ENCODE measurements at regions not wholly inside any gene's neighbourhood (a gene's known extent, or its start where the extent isn't known, plus 50 kb on each side); places are given as distances from the start of the nearest gene placed in this dataset.

DNA sequence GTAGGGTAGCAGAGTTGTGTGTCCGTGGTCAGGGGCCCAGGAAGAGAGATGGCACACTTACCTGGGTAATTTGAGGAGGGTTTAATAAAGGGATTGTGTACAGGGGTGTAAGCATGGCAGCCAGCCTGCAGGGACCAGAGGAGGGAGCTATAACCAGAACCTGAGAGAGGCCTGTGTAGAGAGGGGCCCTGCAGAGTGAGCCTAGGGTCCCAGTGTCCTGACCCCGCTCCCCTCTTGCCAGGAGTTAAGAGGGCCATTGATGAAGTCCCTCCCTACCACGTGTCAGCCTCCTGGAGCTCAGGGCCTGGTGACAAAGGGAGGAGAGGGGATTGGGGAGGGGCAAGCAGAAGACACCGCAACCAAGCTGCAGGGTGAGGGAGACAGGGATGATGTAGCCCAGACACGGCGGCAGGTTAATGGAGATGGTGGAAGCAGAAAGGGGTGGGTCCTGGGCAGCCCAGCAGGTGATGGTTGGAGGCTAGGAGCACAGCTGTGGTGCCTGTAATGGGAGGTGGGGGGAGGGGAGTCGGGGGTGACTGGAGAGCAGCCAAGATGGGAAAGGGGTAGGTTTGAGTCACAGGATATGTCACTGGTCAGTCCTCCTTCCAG is 165.4 kb upstream of the TOPAZ1 start:
- H3K27me3 ChIP-seq (ENCODE audit: insufficient read depth, low read length) = no peaks in the 10 kb centered on the region
- H3K4me3 ChIP-seq (ENCODE audit: low read length) = no peak overlapping the region
- no peaks in the 10 kb centered on the region for H3K4me1 ChIP-seq (ENCODE audit: insufficient read depth, low read length)
- no peaks in the 10 kb centered on the region for H3K9me3 ChIP-seq (ENCODE audit: low read depth, low read length)

DNA sequence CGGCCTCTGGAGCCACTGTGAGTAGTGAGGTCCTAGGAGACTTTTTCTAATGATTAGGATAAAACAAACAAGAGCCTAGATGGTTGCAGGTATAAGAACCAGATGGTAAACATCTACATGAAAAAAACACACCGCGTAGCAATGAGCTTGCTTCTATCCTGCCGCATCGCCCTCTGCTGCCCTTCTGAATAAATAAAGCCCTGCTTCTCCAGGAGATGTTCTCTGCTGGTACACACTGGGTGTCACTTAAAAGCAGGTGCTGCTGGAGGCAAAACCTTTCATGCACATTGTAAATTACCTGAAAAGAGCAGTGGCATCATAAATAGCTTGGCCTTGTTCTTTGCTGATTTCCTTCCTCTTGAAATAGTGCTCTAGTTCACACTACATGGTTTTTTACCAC is 164.4 kb upstream of the TOPAZ1 start:
- Histone ChIP-seq H3K4me1 (ENCODE audit: insufficient read depth, low read length) (no peaks in the 10 kb centered on the region), H3K27me3 (ENCODE audit: insufficient read depth, low read length) (no peaks in the 10 kb centered on the region), H3K9me3 (ENCODE audit: low read depth, low read length) (no peaks in the 10 kb centered on the region), H3K4me3 (ENCODE audit: low read length) (no peak overlapping the region)

DNA sequence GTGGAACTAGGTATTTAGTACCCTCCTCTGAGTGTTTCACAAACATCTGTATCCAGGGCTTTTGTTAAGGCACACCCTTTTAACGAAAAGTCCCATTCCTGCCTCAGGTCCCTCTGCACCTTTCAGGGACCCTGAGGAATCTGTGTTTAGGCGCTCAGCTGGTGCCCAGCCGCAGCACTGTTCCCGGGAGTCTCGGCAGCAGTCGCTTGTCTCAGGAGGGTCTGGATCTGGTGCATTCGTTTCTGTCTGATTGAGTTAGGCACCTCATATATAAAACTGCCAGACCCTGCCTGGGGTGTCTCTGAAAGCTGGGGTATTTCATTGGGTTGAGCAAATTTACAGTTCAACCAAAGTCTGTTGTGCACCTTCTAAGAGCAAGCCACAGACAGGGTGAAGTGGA is 162.8 kb upstream of the TOPAZ1 start:
- H3K4me1 ChIP-seq (ENCODE audit: insufficient read depth, low read length) = no peaks in the 10 kb centered on the region
- H3K9me3 ChIP-seq (ENCODE audit: low read depth, low read length) = no peaks in the 10 kb centered on the region
- no peak overlapping the region for H3K4me3 ChIP-seq (ENCODE audit: low read length)
- no peaks in the 10 kb centered on the region for H3K27me3 ChIP-seq (ENCODE audit: insufficient read depth, low read length)

DNA sequence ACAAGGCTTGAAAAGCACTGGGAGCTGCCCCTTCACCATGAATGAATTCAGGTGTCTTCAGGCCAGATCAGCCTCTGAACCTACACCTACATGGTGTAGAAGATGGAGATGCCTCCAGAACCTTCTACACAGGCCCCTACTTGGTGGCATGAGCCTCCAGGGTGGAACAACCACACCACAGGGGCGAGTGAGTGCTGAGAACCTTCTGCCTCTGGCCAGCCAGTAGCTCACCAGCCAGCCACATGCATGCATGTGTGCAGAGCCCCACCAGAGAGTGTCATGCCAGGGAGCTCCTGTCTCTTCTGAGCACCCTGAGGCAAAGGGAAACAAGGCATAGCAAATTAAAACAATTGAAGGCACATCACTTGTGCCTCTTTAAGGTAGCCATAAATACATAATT is 161.8 kb upstream of the TOPAZ1 start:
- Histone ChIP-seq H3K4me3 (ENCODE audit: low read length) (no peak overlapping the region), H3K27me3 (ENCODE audit: insufficient read depth, low read length) (no peaks in the 10 kb centered on the region), H3K9me3 (ENCODE audit: low read depth, low read length) (no peaks in the 10 kb centered on the region), H3K4me1 (ENCODE audit: insufficient read depth, low read length) (no peaks in the 10 kb centered on the region)

DNA sequence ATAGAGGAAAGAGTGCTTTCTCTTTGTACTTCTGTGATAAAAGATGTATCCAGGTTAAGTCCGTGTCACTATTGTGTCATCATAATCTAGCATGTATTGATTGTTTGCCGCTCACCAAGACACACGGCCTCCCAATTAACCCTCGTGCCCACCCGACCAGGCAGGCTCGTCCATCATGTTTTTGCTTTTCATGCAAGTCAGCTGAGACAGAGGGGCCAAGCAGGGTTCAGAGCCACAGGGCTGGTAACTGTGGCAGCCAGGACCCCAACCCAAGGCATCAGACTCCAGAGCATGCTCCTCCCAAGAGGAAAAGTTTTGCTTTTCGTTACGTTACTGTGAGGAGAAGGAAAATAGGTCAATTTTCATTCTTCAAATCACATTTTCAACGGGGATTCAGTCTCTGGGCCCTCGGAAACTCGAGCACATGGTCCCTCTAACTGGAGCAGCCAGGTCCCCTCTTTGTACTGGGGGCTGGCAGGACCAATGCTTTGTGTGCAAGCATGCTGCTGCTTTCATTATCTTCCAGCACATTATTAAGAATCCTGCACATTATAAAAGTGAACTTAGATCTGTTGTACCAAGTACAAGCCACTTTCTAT is 161.1 kb upstream of the TOPAZ1 start:
- no peaks in the 10 kb centered on the region for H3K4me1 ChIP-seq (ENCODE audit: insufficient read depth, low read length)
- no peaks in the 10 kb centered on the region for H3K9me3 ChIP-seq (ENCODE audit: low read depth, low read length)

DNA sequence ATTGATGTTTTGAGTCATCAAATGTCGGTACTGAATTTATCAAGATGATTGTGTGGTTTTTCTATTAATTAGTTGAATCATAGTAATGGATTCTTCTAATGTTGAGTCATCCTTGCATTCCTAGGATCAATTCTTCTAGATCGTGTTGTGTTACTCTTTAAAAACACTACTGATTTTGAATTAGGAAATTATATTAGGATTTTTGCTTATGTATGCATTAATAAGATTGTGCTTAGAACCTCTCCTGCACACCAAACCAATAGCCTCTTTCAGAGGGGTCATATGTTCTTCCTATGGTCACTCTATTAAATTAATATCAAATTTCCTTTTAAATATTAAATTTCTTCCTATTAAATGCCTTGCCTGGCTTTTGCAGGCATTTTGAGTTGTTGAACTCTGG is 151.7 kb upstream of the TOPAZ1 start:
- Histone ChIP-seq H3K9me3 (ENCODE audit: low read depth, low read length) (no peaks in the 10 kb centered on the region), H3K27me3 (ENCODE audit: insufficient read depth, low read length) (peaks cover 8% of the 10 kb centered on the region), H3K4me3 (ENCODE audit: low read length) (no peak overlapping the region), H3K4me1 (ENCODE audit: insufficient read depth, low read length) (no peaks in the 10 kb centered on the region)

More for the DNA sequence above, 161.1 kb upstream of the TOPAZ1 start:
- H3K4me3 ChIP-seq (ENCODE audit: low read length) = no peak overlapping the region
- no peaks in the 10 kb centered on the region for H3K27me3 ChIP-seq (ENCODE audit: insufficient read depth, low read length)

DNA sequence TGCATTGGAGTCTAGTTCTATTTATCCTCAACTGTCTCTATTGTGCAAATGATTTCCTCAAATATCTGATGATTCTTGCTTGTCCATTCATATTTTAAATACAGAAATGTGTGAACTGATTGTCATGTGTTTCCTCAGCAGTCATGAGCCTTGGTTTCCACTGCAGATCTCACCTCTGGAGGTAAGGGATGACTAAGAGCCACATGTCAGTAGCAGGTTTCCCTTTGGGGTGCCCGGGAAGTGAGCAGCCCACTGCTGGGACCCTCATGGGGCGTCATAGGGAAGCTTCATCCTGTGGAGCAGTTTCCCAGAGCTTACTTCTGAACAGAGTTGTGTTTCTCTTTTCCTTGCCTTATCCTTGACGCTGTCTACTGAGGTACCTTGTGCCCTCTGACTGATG is 149.2 kb upstream of the TOPAZ1 start:
- Histone ChIP-seq H3K4me1 (ENCODE audit: insufficient read depth, low read length) (no peaks in the 10 kb centered on the region), H3K27me3 (ENCODE audit: insufficient read depth, low read length) (peaks cover 8% of the 10 kb centered on the region), H3K4me3 (ENCODE audit: low read length) (no peak overlapping the region), H3K9me3 (ENCODE audit: low read depth, low read length) (no peaks in the 10 kb centered on the region)

DNA sequence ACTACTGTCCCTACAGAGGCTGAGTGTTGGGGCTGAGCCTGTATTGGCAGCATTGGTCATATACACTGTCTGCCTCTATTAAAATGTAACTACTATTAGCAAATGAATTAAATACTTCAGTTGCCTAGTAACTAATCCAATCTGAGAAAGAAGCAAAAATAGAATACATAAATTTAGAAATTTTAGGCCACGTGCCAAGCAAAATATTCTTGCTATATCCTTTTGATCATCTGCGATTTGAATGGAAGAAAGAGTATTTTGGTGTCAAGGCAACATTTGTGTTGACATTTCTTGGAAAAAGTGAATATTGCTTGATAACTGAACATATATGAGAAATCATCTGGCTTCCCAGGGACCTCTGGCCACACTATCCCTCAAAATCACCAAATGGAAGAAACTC is 148.2 kb upstream of the TOPAZ1 start:
- peaks cover 8% of the 10 kb centered on the region for H3K27me3 ChIP-seq (ENCODE audit: insufficient read depth, low read length)
- H3K4me1 ChIP-seq (ENCODE audit: insufficient read depth, low read length) = no peaks in the 10 kb centered on the region
- no peak overlapping the region for H3K4me3 ChIP-seq (ENCODE audit: low read length)
- H3K9me3 ChIP-seq (ENCODE audit: low read depth, low read length) = no peaks in the 10 kb centered on the region

DNA sequence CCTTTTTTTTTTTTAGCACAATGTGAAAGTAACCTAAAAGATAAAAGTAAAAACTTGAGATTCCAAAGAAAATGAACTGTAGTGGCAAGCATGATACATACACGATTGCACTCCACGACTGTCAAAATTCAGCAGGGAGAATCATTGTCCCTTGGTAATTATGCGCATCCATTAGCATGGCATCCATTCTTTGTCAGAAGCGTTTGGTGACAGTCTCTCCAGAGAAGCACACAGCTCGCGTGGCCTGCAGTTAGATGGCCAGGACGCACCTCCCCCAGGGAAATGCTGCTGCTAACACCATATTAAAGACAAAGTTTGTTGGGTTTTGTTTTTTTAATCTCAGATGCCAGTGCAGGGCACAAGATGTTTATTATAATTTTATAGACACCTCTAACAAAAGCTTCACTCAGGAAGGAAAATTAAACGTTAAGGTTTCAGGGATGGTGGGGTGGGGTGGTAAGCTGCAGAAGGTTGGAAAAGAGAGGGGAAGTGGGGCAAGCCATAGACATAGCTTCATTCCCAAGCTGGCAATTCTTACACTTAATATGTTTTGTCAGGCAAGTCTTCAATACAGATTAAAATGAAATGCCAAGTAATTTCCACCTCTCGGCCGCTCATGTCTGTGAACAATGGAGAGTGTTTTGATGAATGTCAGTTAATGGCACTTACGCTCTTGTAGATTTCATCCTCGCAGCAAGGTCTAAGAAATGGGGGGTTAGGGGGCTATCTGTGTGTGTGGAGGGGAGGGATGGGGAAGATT is 142.8 kb upstream of the TOPAZ1 start:
- Histone ChIP-seq H3K27me3 (ENCODE audit: insufficient read depth, low read length) (no peaks in the 10 kb centered on the region), H3K4me1 (ENCODE audit: insufficient read depth, low read length) (no peaks in the 10 kb centered on the region), H3K9me3 (ENCODE audit: low read depth, low read length) (no peaks in the 10 kb centered on the region), H3K4me3 (ENCODE audit: low read length) (no peak overlapping the region)

DNA sequence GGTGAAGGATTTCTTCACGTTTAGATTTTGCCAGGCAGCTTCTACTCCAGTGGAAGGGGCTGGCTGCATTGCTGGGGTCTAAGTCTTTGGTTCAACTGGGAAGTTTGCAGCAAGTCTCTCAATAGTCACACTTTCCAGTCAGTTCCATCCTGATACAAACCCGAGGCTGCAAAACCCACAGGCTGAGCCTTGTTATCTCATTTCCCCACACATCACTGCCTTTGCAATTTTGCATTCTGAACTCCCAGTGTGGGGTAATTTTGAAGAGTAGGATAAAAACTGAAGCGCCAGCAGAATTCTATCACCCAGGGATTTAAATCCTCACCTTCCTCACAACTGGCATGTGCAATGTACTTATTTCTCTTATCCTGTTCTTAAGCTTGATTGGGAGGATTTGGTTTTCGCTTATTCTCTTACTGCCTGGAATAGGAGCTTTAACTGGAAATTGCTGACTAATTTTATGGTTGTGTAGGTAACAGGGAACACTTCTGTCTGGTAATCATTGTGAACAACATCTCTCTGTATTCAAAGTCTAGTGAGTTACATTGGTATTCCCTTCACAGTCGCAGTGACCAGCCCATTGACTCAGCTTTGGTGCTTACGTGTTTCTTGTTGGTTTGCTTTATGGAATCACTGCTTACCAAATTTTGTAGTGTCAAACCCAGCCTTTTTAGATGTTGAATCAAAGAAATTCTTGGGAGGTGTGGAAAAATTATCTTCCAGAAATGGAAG is 142.0 kb upstream of the TOPAZ1 start:
- Histone ChIP-seq H3K27me3 (ENCODE audit: insufficient read depth, low read length) (no peaks in the 10 kb centered on the region), H3K4me3 (ENCODE audit: low read length) (no peak overlapping the region), H3K9me3 (ENCODE audit: low read depth, low read length) (no peaks in the 10 kb centered on the region), H3K4me1 (ENCODE audit: insufficient read depth, low read length) (no peaks in the 10 kb centered on the region)

DNA sequence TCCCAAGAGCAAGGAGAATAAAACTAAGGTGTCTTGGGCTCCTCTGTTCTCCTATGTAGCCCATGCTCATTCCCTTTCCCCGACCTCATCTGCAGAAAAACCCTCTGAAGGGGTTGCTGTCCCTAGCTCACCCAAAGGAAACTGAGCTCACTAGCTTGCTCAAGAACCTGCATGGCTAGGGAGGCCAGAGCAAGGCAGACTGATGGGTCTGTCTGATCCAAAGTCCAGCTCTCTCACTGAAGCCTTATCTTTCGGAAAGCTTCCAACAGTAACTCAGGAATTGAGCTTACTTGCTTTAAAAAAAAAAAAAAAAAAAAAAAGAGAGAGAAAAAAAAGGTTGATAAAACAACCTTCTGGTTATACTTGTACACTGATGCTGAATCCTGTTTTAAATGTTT is 141.4 kb upstream of the TOPAZ1 start:
- no peaks in the 10 kb centered on the region for H3K27me3 ChIP-seq (ENCODE audit: insufficient read depth, low read length)
- no peak overlapping the region for H3K4me3 ChIP-seq (ENCODE audit: low read length)
- no peaks in the 10 kb centered on the region for H3K4me1 ChIP-seq (ENCODE audit: insufficient read depth, low read length)
- no peaks in the 10 kb centered on the region for H3K9me3 ChIP-seq (ENCODE audit: low read depth, low read length)

DNA sequence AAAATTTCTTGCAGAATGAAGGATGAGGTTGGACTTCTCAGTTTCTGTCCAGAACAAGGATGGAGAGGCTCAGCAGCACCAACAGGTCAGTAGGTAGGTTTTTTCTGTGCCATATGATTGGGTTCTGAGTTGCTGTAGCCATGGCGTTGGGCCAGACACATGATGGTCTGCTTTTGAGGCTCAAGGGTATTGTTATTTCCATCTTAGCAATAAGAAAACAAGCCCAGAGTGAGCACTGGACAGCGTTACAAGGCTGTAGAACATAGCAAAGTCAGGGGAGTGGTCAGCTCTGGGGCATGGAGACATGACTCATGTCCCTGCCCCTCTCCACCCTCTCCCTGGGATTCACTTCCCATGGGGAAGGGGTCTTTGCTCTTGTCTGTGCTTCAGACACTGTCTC is 137.6 kb upstream of the TOPAZ1 start:
- Histone ChIP-seq H3K27me3 (ENCODE audit: insufficient read depth, low read length) (no peaks in the 10 kb centered on the region), H3K4me3 (ENCODE audit: low read length) (no peak overlapping the region), H3K9me3 (ENCODE audit: low read depth, low read length) (no peaks in the 10 kb centered on the region), H3K4me1 (ENCODE audit: insufficient read depth, low read length) (no peaks in the 10 kb centered on the region)

DNA sequence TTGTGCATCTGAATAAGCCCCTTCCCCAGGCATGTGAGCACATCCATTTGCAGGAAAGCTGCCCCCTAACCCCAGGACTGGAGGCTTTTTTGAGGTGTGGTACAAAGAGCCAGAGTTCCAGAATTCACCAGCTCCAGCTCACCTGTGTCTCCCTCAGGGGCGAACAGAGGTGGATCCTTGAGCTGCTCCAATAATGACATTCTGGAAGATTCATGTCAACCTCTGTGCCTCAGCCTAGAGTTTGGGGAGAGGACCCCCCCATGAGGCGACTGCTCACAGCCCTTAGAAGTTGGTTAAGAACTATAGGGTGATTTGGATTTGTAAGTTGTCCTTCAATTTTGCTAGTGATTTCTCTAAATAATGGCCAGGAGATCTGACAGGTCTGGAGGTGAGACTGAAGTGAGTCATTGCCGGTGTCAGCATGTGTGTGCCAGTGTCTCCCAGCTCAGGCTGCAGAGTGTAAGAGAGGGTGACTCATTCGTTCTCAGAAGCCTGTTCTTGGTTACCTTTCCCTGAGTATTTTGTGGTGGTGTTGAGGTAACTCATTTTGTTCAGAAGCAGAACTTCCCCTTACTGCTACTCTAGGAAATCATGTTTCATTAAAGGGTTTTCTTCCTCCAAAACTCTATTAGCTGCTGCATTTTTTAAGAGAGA is 136.9 kb upstream of the TOPAZ1 start:
- H3K4me3 ChIP-seq (ENCODE audit: low read length) = no peak overlapping the region

DNA sequence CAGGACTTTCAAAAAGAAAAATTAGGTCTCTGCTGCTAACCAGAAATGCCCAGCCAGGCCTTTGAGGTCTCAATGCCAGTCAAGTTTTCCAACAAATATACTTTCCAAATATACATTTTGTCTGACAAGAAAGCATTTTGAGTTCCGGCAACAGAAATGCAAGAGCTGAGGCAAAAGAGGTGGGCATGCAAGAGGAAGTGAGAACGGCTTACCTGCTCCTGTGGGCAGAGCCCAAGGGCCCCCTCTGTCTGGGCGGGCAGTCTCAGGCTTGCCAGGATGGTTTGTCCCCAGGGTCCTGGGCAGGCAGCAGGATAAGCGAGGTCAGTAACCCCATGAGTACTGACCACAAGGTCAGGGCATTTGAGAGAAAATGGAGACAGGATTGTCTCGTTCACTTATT is 136.1 kb upstream of the TOPAZ1 start:
- no peaks in the 10 kb centered on the region for H3K4me1 ChIP-seq (ENCODE audit: insufficient read depth, low read length)
- H3K27me3 ChIP-seq (ENCODE audit: insufficient read depth, low read length) = no peaks in the 10 kb centered on the region
- H3K9me3 ChIP-seq (ENCODE audit: low read depth, low read length) = no peaks in the 10 kb centered on the region
- H3K4me3 ChIP-seq (ENCODE audit: low read length) = no peak overlapping the region

More for the DNA sequence above, 136.9 kb upstream of the TOPAZ1 start:
- no peaks in the 10 kb centered on the region for H3K4me1 ChIP-seq (ENCODE audit: insufficient read depth, low read length)
- no peaks in the 10 kb centered on the region for H3K9me3 ChIP-seq (ENCODE audit: low read depth, low read length)
- H3K27me3 ChIP-seq (ENCODE audit: insufficient read depth, low read length) = no peaks in the 10 kb centered on the region

DNA sequence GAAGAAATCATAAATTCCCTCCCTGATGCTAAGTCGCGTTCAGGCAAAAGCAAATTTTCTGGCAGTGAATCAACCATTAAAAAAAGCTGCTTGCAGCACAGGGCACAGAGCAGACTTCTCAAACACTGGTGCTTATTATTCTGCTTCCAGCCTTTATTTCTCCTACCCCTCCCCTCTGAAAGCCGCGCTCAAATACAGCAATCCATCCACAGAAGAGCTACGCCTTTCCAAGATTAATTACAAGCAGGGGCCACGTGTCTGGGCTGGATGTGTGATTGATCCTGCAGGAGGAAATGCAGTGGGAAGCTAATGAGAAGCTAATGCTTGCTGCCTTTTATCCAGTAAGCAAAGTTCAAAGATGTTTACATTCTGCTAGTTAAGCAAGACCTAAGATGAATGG is 134.9 kb upstream of the TOPAZ1 start:
- Histone ChIP-seq H3K4me1 (ENCODE audit: insufficient read depth, low read length) (no peaks in the 10 kb centered on the region), H3K9me3 (ENCODE audit: low read depth, low read length) (no peaks in the 10 kb centered on the region), H3K27me3 (ENCODE audit: insufficient read depth, low read length) (no peaks in the 10 kb centered on the region), H3K4me3 (ENCODE audit: low read length) (no peak overlapping the region)
